ENCODE measurements at regions not wholly inside any gene's neighbourhood (a gene's known extent, or its start where the extent isn't known, plus 50 kb on each side); places are given as distances from the start of the nearest gene placed in this dataset.
"Not testable (repeated sequence)": the region's sequence is repeated elsewhere in the genome, so short reads cannot be mapped to it uniquely, and the experiment has no call there.

- DNase-seq (ENCODE audit: low spot score), result peak; percentile 68
These were observed 690.4 kb downstream of the USP25 start for GRCh38 chr21:16420031-16420724.

- no peak for DNase-seq (ENCODE audit: low spot score)
These were observed 691.2 kb downstream of the USP25 start for GRCh38 chr21:16421007-16421406.

- no peak for DNase-seq (ENCODE audit: low spot score)
These were observed 692.2 kb downstream of the USP25 start for GRCh38 chr21:16421965-16422364.

GRCh38 chr21:16422702-16423101 is 692.9 kb downstream of the USP25 start:
- DNase-seq (ENCODE audit: low spot score), result peak; percentile 33

- peak; percentile 28 for DNase-seq (ENCODE audit: low spot score)
These were observed 694.1 kb downstream of the USP25 start for GRCh38 chr21:16423921-16424320.

GRCh38 chr21:16424331-16424751 is 694.6 kb downstream of the USP25 start:
- DNase-seq (ENCODE audit: low spot score), result peak; percentile 63

- no peak for DNase-seq (ENCODE audit: low spot score)
These were observed 695.6 kb downstream of the USP25 start for GRCh38 chr21:16425376-16425775.

GRCh38 chr21:16426936-16427335 is 697.2 kb downstream of the USP25 start:
- no peak for DNase-seq (ENCODE audit: low spot score)

- no peak for DNase-seq (ENCODE audit: low spot score)
These were observed 697.9 kb downstream of the USP25 start for GRCh38 chr21:16427587-16428087.

- no peak for DNase-seq (ENCODE audit: low spot score)
These were observed 707.8 kb downstream of the USP25 start for GRCh38 chr21:16437586-16437985.

GRCh38 chr21:16438761-16439160 is 709.0 kb downstream of the USP25 start:
- no peak for DNase-seq (ENCODE audit: low spot score)

- DNase-seq (ENCODE audit: low spot score), result no peak
These were observed 712.0 kb downstream of the USP25 start for GRCh38 chr21:16441789-16442188.

GRCh38 chr21:16454399-16454798 is 724.6 kb downstream of the USP25 start:
- peak; percentile 50 for DNase-seq (ENCODE audit: low spot score)

- DNase-seq (ENCODE audit: low spot score), result no peak
These were observed 725.7 kb downstream of the USP25 start for GRCh38 chr21:16455526-16455925.

GRCh38 chr21:16455978-16456377 is 726.2 kb downstream of the USP25 start:
- peak; percentile 57 for DNase-seq (ENCODE audit: low spot score)

- no peak for DNase-seq (ENCODE audit: low spot score)
These were observed 727.7 kb downstream of the USP25 start for GRCh38 chr21:16457498-16457897.

GRCh38 chr21:16460936-16461335 is 731.2 kb downstream of the USP25 start:
- no peak for DNase-seq (ENCODE audit: low spot score)

GRCh38 chr21:16464211-16464889 is 734.6 kb downstream of the USP25 start:
- not testable (repeated sequence) for DNase-seq (ENCODE audit: low spot score)

- DNase-seq (ENCODE audit: low spot score), result no peak
These were observed 738.4 kb downstream of the USP25 start for GRCh38 chr21:16468184-16468583.

- DNase-seq (ENCODE audit: low spot score), result peak; percentile 28
These were observed 744.2 kb downstream of the USP25 start for GRCh38 chr21:16473988-16474387.

GRCh38 chr21:16476056-16476825 is 746.5 kb downstream of the USP25 start:
- no peak for DNase-seq (ENCODE audit: low spot score)

GRCh38 chr21:16488042-16488441 is 758.3 kb downstream of the USP25 start:
- DNase-seq (ENCODE audit: low spot score), result no peak

GRCh38 chr21:16492356-16492755 is 762.6 kb downstream of the USP25 start:
- DNase-seq (ENCODE audit: low spot score), result no peak

All from cerebellar cortex (tissue), 1 donor.